Suprapubic skin (tissue), 4 donors: ENCODE measurements at regions not wholly inside any gene's neighbourhood (a gene's known extent, or its start where the extent isn't known, plus 50 kb on each side); places are given as distances from the start of the nearest gene placed in this dataset.

Experiments
- CTCF ChIP-seq, 2 donors: fragments of 200-600 bp in 1 of 2; fragments of 450-650 bp in 1 of 2; sonication (generic) in 1 of 2; IDR thresholded peaks; one replicate each; pipeline ENCODE4 v1.5.1; 2016 to 2019; ENCODE audit warnings: antibody characterized with exemption in 2 of 2, mild to moderate bottlenecking in 1 of 2, moderate library complexity in 1 of 2
- POLR2A ChIP-seq, 2 donors: fragments of 450-650 bp; IDR thresholded peaks; one replicate each; pipeline ENCODE4 v1.6.1; 2017; ENCODE audit warnings: antibody characterized with exemption in 2 of 2, mild to moderate bottlenecking in 2 of 2, moderate library complexity in 2 of 2
- POLR2AphosphoS5 ChIP-seq, 3 donors: sonication (generic); formaldehyde crosslinking; IDR thresholded peaks; one replicate each; pipeline ENCODE4 v1.6.1; 2017; ENCODE audit warnings: antibody characterized with exemption in 3 of 3

GRCh38 chr17:53538129-53538617, 284.6 kb upstream of the KIF2B start:
- TF ChIP-seq CTCF (IDR thresholded peaks at IDR 0.05) (no peak), POLR2A (IDR thresholded peaks at IDR 0.05) (no peak), POLR2AphosphoS5 (IDR thresholded peaks at IDR 0.05) (no peak)
